Heart left ventricle (tissue), 16 donors: ENCODE measurements at regions not wholly inside any gene's neighbourhood (a gene's known extent, or its start where the extent isn't known, plus 50 kb on each side); places are given as distances from the start of the nearest gene placed in this dataset.

Experiments used
- ATAC-seq, 4 donors: fragments of 200-7000 bp; cut with Tn5 transposase; one replicate each; pipeline ENCODE4 v1.9.1; 2020 to 2022; ENCODE audit warnings: moderate library complexity in 4 of 4, mild to moderate bottlenecking in 3 of 4, moderate number of reproducible peaks in 1 of 4
- DNase-seq, 5 donors: peaks; one replicate each; pipeline ENCODE4 v3.0.0-alpha.2; 2020
- H3K27ac ChIP-seq, 12 donors: fragments of 200-600 bp; sonication (generic) in 4 of 12; one replicate each; pipeline versions ENCODE4 v1.5.0 to v1.8.0; 2016 to 2022; ENCODE audit warnings: mild to moderate bottlenecking in 2 of 12
- H3K27me3 ChIP-seq, 9 donors: fragments of 200-600 bp; sonication (generic) in 2 of 9; one replicate each; pipeline versions ENCODE4 v1.5.1 to v1.8.0; 2016 to 2022; ENCODE audit warnings: mild to moderate bottlenecking in 3 of 9
- H3K36me3 ChIP-seq, 9 donors: fragments of 200-600 bp; sonication (generic) in 2 of 9; one replicate each; pipeline versions ENCODE4 v1.5.0 to v1.8.0; 2018 to 2022; ENCODE audit warnings: mild to moderate bottlenecking in 2 of 9
- H3K4me1 ChIP-seq, 12 donors: fragments of 200-600 bp; sonication (generic) in 4 of 12; one replicate each; pipeline versions ENCODE4 v1.5.0 to v1.8.0; 2016 to 2022; ENCODE audit warnings: mild to moderate bottlenecking in 3 of 12
- H3K4me3 ChIP-seq, 12 donors: fragments of 200-600 bp; sonication (generic) in 4 of 12; one replicate each; pipeline versions ENCODE4 v1.5.0 to v1.8.0; 2017 to 2022; ENCODE audit warnings: mild to moderate bottlenecking in 9 of 12, moderate library complexity in 4 of 12
- H3K9me3 ChIP-seq, 12 donors: fragments of 200-600 bp; sonication (generic) in 4 of 12; one replicate each; pipeline versions ENCODE4 v1.5.0 to v1.8.0; 2016 to 2022; ENCODE audit warnings: mild to moderate bottlenecking in 1 of 12
- POLR2A ChIP-seq, 2 donors: fragments of 450-650 bp; IDR thresholded peaks; one replicate each; pipeline ENCODE4 v1.6.1; 2017; ENCODE audit warnings: antibody characterized with exemption in 2 of 2, mild to moderate bottlenecking in 2 of 2, moderate library complexity in 2 of 2
- WGBS, 4 donors: extraction: QIAGEN DNeasy Blood & Tissue Kit in 2 of 4; methylation state at CpG; one replicate each; pipeline versions ENCODE4 v1.1.5 to v1.1.7; 2013 to 2018; 5-methylcytosine and 5-hydroxymethylcytosine counted together
- intact Hi-C, 10 donors: fragments of 100-400 bp; cut with DNase I; formaldehyde crosslinking; loops; one replicate each; pipeline versions ENCODE4 v1.11.1 to v1.14.2; 2022
- TF ChIP-seq, protein P1 (sequence below), 12 donors: fragments of 200-600 bp; sonication (generic) in 4 of 12; IDR thresholded peaks; one replicate each; pipeline versions ENCODE4 v1.5.0 to v1.8.0; 2018 to 2022; ENCODE audit warnings: antibody characterized with exemption in 12 of 12, mild to moderate bottlenecking in 5 of 12
- donor health status: ischemic (EF 13 %, LVEDD 7.1; RV severe dilation, severe dysfunction).
- donor health status: healthy with polysubstance abuse.
- donor health status: DM: no; HTN: yes; CAD: no.
- donor health status: DM: no; HTN: no; CAD: no.
- donor health status: ischemic (EF 25% LVEDD 6.9; RV normal size, moderate dysfunction).
- donor health status: ischemic (EF 25% LVEDD 5.7; RV mildly dilated, moderate dysfunction).
- donor health status: healthy.
- donor health status: DM: yes; HTN: yes; CAD: no.
- donor health status: ischemic (EF 35%, LVEDD 5.7; RV mildly dilated, moderate dysfunction).
- donor health status: nonischemic (EF 11% LVEDD 7.7; RV severe dilation, severe dysfunction).
- donor health status: DM: yes; HTN: yes; CAD: no.
- donor health status: PGD.
- donor health status: ischemic (EF 29% LVEDD 5.4; RV normal size, mild dysfunction).
- donor health status: nonischemic (EF 23%, LVEDD 6.1; RV moderate dilation, normal function).

DNA sequence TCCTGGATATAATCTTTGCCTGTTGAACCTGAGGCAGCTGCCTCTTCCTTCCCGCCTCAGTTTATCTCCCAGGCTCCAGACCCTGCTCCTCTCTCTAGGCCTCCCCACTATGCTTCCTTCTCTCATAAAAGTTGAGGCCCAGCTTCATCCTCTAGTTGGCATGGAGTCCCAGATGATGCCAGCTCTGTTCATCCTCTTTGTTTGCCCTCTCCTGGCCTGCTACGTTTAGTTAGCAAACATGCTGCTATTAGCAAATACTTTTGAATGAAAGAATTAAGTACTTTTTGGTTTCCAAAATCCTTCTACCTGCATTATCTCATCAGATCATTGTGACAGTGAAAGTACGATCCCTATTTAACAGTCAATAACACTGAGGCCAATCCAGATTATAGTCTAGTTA is 472.5 kb downstream of the COG6 start:
- no peak for DNase-seq
- Histone ChIP-seq H3K4me3 (no peak overlapping the region), H3K27me3 (no peaks in the 10 kb centered on the region), H3K4me1 (peaks cover 0 to 7% (median 0%) of the 10 kb centered on the region in 12 donors), H3K36me3 (no peaks in the 10 kb centered on the region), H3K9me3 (no peaks in the 10 kb centered on the region), H3K27ac (no peak overlapping the region)
- intact Hi-C loops = loop anchor here in 1 of 10 donors (2.0 kb wide), 1 partner anchor 39 kb away; no protein-coding TSS in a partner anchor
- no peak for TF ChIP-seq POLR2A (IDR thresholded peaks at IDR 0.05)
- TF ChIP-seq, protein P1, sequence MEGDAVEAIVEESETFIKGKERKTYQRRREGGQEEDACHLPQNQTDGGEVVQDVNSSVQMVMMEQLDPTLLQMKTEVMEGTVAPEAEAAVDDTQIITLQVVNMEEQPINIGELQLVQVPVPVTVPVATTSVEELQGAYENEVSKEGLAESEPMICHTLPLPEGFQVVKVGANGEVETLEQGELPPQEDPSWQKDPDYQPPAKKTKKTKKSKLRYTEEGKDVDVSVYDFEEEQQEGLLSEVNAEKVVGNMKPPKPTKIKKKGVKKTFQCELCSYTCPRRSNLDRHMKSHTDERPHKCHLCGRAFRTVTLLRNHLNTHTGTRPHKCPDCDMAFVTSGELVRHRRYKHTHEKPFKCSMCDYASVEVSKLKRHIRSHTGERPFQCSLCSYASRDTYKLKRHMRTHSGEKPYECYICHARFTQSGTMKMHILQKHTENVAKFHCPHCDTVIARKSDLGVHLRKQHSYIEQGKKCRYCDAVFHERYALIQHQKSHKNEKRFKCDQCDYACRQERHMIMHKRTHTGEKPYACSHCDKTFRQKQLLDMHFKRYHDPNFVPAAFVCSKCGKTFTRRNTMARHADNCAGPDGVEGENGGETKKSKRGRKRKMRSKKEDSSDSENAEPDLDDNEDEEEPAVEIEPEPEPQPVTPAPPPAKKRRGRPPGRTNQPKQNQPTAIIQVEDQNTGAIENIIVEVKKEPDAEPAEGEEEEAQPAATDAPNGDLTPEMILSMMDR (IDR thresholded peaks at IDR 0.05) = no peak
- ATAC-seq = no peak
- WGBS, 4 donors = 96 to 100% (median 97%) methylated on average over 3 of the region's 3 CpGs

DNA sequence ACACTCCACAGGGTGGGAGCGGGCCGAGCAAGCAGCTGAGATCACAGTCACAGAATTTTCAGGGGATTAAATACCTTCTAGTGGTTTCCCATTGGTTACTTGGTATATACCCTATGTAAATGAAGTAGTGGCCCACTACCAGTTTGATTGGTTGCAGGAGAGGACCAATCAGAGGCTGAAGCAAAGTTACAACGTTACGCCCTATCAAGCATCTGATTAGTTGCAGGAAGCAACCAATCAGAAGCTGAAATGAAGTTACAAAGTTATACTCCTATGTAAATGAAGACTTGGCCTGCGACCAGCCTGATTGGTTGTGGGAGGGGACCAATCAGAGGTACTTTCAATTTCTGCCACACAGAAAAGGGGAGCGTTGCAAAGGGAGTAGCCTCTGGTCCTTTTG is 474.0 kb downstream of the COG6 start:
- intact Hi-C loops = no loop called here
- H3K9me3 ChIP-seq = no peaks in the 10 kb centered on the region
- no peaks in the 10 kb centered on the region for H3K27me3 ChIP-seq
- DNase-seq = no peak
- H3K36me3 ChIP-seq = no peaks in the 10 kb centered on the region
- ATAC-seq = no peak
- TF ChIP-seq, protein P1 (IDR thresholded peaks at IDR 0.05) = no peak
- no peak for TF ChIP-seq POLR2A (IDR thresholded peaks at IDR 0.05)
- H3K27ac ChIP-seq = no peak overlapping the region
- no peak overlapping the region for H3K4me3 ChIP-seq
- peaks cover 0 to 7% (median 0%) of the 10 kb centered on the region in 12 donors for H3K4me1 ChIP-seq
- 93 to 97% (median 96%) methylated on average over 6 of the region's 6 CpGs for WGBS, 4 donors

DNA sequence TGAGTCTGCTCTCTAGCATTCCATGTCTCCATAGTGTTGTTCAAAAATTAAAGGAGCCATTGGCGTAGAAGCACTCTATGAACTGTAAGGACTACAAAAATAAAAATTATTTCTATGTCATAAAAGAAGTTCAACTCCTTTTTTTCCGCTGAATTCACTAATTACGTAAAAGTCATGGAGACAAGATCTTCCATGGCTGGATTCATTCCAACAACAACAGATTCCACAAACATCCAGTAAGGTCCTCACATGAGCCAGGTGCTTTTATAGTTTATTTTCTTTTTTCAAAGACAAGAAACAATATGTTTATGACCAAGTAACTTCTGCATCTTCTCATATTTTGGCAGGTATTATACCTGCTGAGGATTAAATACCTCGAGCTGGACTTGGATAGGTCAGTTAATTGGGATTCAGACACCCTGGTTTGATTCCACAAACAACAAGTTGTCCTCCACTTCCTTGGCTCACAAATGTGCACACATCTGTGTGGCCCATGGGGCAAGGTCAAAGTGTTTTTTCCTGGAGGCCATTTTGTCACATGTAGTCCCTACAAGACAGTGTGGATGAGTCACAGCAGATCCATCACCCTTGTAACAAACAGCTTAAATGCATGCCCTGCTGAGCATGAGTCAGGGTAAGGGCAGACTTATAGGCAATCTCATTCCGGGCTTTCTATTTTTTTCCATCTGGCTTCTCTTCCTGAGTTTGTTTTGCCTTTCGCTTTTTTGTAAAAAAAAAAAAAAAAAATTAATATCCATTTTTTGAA is 475.6 kb downstream of the COG6 start:
- TF ChIP-seq, protein P1 (IDR thresholded peaks at IDR 0.05) = no peak
- no peak for TF ChIP-seq POLR2A (IDR thresholded peaks at IDR 0.05)
- peaks cover 0 to 6% (median 0%) of the 10 kb centered on the region in 12 donors for H3K4me1 ChIP-seq

DNA sequence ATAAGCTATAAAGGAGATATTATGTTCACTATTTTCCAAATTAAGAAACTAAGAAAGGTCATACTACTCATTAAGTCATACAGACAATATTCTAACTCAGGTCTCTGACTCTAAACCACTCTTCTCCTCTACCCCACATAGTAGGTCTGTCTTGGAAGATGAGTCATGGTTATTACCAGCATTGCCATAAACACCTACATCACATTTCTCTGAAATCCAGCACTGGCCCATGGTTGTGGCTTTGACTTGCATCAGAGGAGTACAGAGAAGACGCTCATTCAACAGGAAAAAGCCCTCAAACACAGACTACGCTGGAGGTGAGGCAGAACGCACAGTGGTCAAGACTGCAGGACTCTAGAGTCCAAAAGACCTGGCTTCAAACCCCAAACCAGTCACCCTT is 476.8 kb downstream of the COG6 start:
- no peaks in the 10 kb centered on the region for H3K27me3 ChIP-seq
- TF ChIP-seq, protein P1 (IDR thresholded peaks at IDR 0.05) = no peak
- TF ChIP-seq POLR2A (IDR thresholded peaks at IDR 0.05) = no peak
- intact Hi-C loops = no loop called here
- H3K4me3 ChIP-seq = no peak overlapping the region
- no peaks in the 10 kb centered on the region for H3K9me3 ChIP-seq
- no peak overlapping the region for H3K27ac ChIP-seq
- DNase-seq (no peak), ATAC-seq (no peak)
- no peaks in the 10 kb centered on the region for H3K36me3 ChIP-seq
- peaks cover 0 to 5% (median 0%) of the 10 kb centered on the region in 12 donors for H3K4me1 ChIP-seq
- 84 to 98% (median 96%) methylated on average over 3 of the region's 3 CpGs for WGBS, 4 donors

More for the DNA sequence above, 475.6 kb downstream of the COG6 start:
- DNase-seq (no peak), ATAC-seq (no peak)
- no peak overlapping the region for H3K27ac ChIP-seq
- no peaks in the 10 kb centered on the region for H3K36me3 ChIP-seq
- intact Hi-C loops = no loop called here
- H3K27me3 ChIP-seq = no peaks in the 10 kb centered on the region
- WGBS, 4 donors = 85 to 96% (median 90%) methylated on average over 6 of the region's 6 CpGs
- H3K9me3 ChIP-seq = no peaks in the 10 kb centered on the region
- H3K4me3 ChIP-seq = no peak overlapping the region
